GM18868 (cell line): ENCODE measurements at regions not wholly inside any gene's neighbourhood (a gene's known extent, or its start where the extent isn't known, plus 50 kb on each side); places are given as distances from the start of the nearest gene placed in this dataset.

ENCODE experiments used
- ATAC-seq: cut with Tn5 transposase; IDR thresholded peaks from one replicate; pipeline ENCODE4 v1.9.1; 2021; ENCODE audit warnings: mild to moderate bottlenecking, moderate library complexity; ENCODE audit not compliant: unreplicated experiment

- no peak for ATAC-seq
Observed at GRCh38 chr4:100970414-100970813, 376.9 kb downstream of the PPP3CA start.

- no peak for ATAC-seq
Observed at GRCh38 chr4:100969925-100970324, 377.4 kb downstream of the PPP3CA start.

- ATAC-seq = no peak
Observed at GRCh38 chr4:100968046-100968445, 379.3 kb downstream of the PPP3CA start.

GRCh38 chr4:100963627-100964026 is 383.7 kb downstream of the PPP3CA start:
- ATAC-seq = no peak

- ATAC-seq = peak; percentile 71
Observed at GRCh38 chr4:100962698-100963097, 384.6 kb downstream of the PPP3CA start.

- ATAC-seq = no peak
Observed at GRCh38 chr4:100960232-100960631, 387.1 kb downstream of the PPP3CA start.

GRCh38 chr4:100954046-100954445 is 393.3 kb downstream of the PPP3CA start:
- ATAC-seq = no peak

GRCh38 chr4:100953616-100954015 is 393.7 kb downstream of the PPP3CA start:
- no peak for ATAC-seq

- ATAC-seq = no peak
Observed at GRCh38 chr4:100952590-100952989, 394.7 kb downstream of the PPP3CA start.

GRCh38 chr4:100949350-100949935 is 397.9 kb downstream of the PPP3CA start:
- ATAC-seq = no peak

- no peak for ATAC-seq
Observed at GRCh38 chr4:100948911-100949310, 398.4 kb downstream of the PPP3CA start.

GRCh38 chr4:100945789-100946188 is 401.5 kb downstream of the PPP3CA start:
- ATAC-seq = no peak

GRCh38 chr4:100938698-100939097 is 408.6 kb downstream of the PPP3CA start:
- no peak for ATAC-seq

GRCh38 chr4:100936661-100937375 is 410.5 kb downstream of the PPP3CA start:
- ATAC-seq = no peak

- ATAC-seq = peak; percentile 57
Observed at GRCh38 chr4:100935090-100935489, 412.2 kb downstream of the PPP3CA start.

- ATAC-seq = no peak
Observed at GRCh38 chr4:100933628-100934027, 413.7 kb downstream of the PPP3CA start.

- ATAC-seq = no peak
Observed at GRCh38 chr4:100929758-100930157, 411.9 kb upstream of the EMCN start.

GRCh38 chr4:100929135-100929534 is 411.3 kb upstream of the EMCN start:
- ATAC-seq = no peak

- ATAC-seq = peak; percentile 79
Observed at GRCh38 chr4:100926039-100926717, 408.4 kb upstream of the EMCN start.

- no peak for ATAC-seq
Observed at GRCh38 chr4:100913685-100914084, 395.9 kb upstream of the EMCN start.

- no peak for ATAC-seq
Observed at GRCh38 chr4:100908540-100908939, 390.7 kb upstream of the EMCN start.
